ENCODE measurements at regions not wholly inside any gene's neighbourhood (a gene's known extent, or its start where the extent isn't known, plus 50 kb on each side); places are given as distances from the start of the nearest gene placed in this dataset.

DNA sequence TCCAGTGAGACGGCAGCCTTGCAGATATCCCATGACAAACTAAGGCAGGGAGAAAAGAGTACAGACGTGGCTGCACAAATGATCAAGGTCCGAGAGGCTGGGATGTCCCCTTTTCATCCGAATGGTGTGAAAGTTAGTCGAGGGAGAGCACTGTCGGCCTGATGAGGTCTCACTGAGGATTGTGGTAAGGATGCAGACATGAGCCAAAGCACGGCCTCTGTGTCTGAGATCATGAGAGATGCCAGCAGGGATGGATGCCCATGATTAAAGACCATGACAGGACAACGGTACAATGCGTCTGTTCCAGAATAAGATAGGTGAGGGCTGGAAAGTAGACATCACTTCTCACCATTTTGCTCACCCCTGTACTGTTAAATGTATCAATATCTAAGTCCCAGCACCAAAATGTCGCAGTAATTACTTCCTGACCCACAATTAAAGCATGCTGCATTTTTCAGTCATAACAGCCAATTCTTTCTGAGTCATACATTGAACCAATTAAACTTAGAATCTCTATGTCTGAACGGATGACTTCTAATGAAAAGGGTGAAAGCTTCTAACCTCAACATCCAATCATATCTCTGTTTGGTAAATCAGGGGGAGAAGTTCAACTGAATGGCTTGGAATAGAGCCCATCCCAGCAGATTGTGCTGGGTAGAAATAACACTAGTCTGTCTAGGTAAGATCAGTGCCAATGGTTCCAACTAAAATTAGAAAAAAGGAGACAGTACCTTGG, 249.6 kb upstream of the SOX5 start:
- DNase-seq: peak; percentile 98

DNA sequence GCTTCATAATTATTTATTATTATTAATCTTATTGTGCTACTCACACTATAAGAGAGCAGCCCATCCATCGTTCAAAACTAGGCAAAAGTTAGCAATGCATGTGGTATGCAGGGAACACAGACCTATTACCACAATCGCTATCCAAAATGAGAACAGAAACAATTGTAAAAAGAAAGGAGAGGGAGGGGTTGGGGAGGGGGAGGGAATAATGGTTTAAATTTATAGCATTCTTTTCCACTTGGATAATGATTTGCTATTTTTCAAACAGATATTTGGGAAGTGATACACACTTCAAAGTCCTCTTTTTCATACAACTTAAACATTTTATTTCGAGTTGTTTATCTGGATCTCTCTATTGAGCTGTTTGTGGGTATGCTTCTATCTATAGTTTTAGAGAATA, 248.6 kb upstream of the SOX5 start:
- no peak for DNase-seq

DNA sequence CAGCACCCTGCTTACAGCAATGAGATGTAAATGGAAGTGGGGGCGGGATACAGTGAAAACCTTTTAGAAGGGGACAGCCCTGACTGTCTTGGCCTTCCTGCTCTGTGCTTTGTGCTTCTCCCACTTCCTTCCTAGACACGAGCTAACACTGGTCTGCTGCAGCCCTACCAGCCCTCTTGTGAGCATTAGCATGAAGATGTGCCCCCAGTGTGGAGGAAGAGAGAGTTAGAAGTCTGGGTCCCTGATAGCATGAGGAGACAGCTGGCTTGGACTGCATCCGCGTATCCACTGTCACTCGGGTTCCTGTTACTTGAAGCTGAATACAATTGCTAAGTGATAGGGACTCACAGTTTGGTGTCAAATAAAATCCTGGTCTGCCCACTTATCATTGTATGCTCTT, 248.1 kb upstream of the SOX5 start:
- DNase-seq: no peak

DNA sequence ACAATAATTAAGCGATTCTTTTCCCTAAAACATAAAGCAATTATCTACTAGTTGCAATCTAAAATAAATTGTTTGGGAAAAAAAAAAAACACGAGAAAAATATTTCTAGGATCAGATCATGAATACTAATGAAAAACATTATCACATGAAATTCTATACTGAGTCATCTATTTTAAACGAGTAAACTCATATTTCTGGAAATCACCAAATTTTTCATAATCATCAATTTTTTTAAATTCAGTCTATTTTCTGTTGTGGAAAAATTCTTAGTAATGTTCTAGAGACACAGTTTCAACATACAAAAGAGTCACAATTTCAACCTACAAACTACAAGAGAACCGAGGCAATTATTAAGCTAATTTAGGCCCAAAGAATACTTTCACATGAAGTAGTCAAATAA, 245.6 kb upstream of the SOX5 start:
- DNase-seq: no peak

DNA sequence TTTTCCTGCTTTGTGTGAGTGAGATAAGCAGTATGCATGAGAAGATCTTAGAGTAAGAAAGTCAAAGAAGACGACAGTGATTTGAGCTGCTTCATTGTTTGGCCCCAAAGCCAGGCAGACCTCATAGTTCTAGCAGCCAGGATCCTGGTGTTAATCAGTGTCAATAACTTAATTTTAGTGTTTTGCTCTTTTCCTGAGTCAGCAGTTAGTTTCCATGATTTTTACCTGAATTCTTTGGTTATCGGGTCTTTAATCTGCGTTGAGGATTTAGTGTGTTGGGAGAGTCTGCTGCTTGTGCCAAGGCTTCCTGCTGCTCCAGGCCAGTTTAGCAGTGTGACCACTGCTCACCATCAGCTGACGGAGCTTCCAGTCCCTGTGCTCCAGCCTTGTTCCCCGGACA, 241.6 kb upstream of the SOX5 start:
- no peak for DNase-seq

GRCh38 chr12:24185782-24186181, 236.3 kb upstream of the SOX5 start:
- no peak for DNase-seq

DNA sequence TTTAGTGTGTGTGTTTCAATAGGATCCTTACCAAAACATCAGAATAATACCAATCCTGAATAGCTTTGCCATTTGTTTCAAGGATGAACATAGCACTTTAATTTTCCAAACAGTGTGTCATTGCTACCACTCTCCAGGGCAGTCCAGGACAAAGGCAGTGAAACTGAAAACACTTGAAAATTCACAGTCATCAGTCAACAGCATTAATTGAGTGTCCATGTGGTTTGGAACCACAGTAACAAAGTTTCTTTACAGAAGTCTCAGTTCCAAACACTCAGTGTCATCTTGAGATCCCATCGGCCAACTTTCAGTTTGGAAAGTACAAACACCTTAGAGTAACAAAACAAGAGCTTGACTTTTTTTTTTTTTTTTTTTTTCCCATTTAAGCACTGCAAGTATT, 228.4 kb upstream of the SOX5 start:
- DNase-seq: no peak

GRCh38 chr12:24175929-24176328, 226.5 kb upstream of the SOX5 start:
- no peak for DNase-seq

GRCh38 chr12:24175284-24175683, 225.8 kb upstream of the SOX5 start:
- no peak for DNase-seq

DNA sequence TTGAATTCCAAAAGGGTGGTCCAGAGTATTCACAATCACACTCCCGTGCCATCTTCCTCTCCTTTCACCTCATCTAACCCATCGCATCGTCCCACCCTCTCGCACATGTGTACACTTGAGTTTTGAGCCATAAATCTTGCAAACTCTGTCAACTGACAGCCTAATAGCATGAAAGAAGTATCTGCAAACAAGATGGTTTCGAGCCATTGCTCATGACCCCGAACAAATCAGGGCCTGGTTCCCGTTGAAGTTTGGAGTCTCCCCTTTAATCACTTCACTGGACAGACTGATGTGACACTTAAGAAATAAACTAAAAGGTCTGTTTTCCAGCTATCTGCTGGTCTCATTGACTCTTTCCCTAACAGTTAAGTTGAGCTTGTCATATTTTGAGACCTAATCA, 223.6 kb upstream of the SOX5 start:
- DNase-seq: no peak

- no peak for DNase-seq
Observed at GRCh38 chr12:24172773-24173066, 223.2 kb upstream of the SOX5 start.

- DNase-seq: no peak
Observed at GRCh38 chr12:24172031-24172772, 222.7 kb upstream of the SOX5 start.

DNA sequence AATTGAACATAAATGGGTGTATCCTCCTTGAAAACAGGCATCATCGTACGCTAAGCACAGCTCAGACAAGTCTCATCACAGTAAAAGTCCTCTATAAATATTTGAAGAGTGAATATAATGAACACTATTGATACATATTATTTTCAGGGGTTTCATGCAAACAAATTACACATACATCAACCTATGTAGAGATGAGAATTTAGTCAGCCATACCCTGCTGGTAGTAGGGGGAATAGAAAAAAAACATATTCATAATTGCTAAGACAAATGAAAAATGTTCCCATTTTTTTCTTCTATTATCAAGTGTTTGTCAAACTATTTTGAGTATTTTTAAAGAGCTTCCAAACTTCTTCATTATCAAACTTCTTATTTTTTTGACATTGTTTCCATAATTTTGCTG, 205.6 kb upstream of the SOX5 start:
- no peak for DNase-seq

GRCh38 chr12:24153079-24153478, 203.6 kb upstream of the SOX5 start:
- no peak for DNase-seq

DNA sequence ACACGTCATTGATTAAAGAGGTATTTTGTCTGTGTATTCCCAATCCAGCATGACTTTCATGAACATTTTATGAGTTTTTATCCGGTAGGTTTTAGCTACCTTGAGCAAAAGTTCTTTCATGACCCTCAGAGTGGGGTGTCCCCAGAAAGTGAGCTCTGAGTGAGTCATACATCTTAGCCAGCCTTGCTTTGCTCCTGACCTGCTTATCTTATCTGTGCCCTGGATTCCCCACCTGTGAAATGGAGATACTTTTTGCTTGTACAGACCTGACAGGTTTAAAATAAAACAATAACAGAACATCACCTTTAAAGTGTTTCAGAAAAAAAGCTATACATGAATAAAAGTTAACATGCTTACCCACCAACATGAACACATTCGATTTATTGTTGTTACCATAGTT, 202.8 kb upstream of the SOX5 start:
- DNase-seq: no peak

- DNase-seq: no peak
Observed at GRCh38 chr12:24143928-24144327, 194.5 kb upstream of the SOX5 start.

- peak; percentile 5 for DNase-seq
Observed at GRCh38 chr12:24139035-24139434, 189.6 kb upstream of the SOX5 start.

DNA sequence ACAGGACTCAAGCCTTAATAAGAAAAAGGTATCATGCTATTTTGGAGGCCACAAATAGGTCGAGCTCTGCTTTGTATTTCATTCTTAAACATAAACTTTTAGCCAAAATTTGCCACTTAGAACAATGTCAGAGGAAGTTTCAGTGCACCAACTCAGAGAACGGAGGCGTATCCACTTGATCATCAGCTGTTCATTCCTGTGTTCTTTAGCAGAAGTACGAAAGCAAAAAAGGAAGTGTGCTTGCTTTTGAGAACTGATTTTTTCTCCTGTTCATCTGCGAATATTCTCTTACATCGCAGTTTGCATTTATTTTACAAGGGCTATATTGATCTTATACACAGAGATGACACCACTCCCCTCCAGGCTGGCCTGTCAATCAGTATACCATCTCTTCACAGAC, 188.6 kb upstream of the SOX5 start:
- no peak for DNase-seq

GRCh38 chr12:24135158-24135850, 185.8 kb upstream of the SOX5 start:
- DNase-seq: no peak

DNA sequence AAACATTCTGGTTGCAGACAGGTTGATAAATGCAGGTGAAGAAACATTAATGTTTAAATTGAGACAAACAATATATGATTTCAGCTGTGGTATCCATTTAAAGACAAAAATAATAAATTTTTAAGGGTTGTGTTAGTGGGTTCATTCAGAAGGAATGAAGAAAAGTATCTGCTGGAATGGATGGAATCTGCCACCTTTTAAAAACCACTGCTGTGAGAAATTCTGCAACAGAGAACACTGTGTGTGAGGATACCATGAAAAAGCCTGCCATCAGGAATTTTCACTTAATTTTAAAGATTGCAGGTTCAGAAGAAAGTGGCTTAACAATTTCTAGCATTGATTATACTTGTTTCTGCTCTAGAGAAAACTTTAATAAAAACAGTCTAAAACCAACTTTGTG, 184.6 kb upstream of the SOX5 start:
- DNase-seq: no peak

GRCh38 chr12:24133384-24133783, 183.9 kb upstream of the SOX5 start:
- DNase-seq: no peak

GRCh38 chr12:24127919-24128721, 178.7 kb upstream of the SOX5 start:
- DNase-seq: no peak

DNA sequence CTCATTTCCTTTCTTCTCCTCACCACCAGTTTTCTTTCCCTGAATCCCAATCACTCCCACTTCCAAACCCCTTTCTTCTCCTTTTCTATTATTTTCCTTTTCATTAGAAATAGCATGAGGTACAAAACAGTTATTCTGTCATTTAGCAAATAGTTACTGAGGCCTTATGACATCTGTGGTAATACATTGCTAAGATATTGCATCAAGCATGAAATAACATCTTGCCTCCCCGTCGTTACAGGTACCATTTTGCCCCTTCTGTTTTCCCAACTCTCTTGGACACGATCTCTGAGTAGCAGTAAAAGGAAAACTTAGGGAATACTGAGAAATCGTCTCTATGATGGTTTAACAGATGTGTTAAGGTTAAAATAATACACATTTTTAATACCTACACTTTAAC, 175.8 kb upstream of the SOX5 start:
- no peak for DNase-seq

- DNase-seq: no peak
Observed at GRCh38 chr12:24121911-24122310, 172.4 kb upstream of the SOX5 start.

Data from NCI-H446 treated with DMSO at 0.1 percent for 48 hours (cell line).